B cell (primary cell): ENCODE measurements at regions not wholly inside any gene's neighbourhood (a gene's known extent, or its start where the extent isn't known, plus 50 kb on each side); places are given as distances from the start of the nearest gene placed in this dataset.
"Not testable (repeated sequence)": the region's sequence is repeated elsewhere in the genome, so short reads cannot be mapped to it uniquely, and the experiment has no call there.

ENCODE experiments used
- ATAC-seq: fragments of 200-7000 bp; cut with Tn5 transposase; one replicate; pipeline ENCODE4 v1.10.0; 2021; ENCODE audit warnings: low read depth, mild to moderate bottlenecking, moderate number of reproducible peaks, moderate library complexity
- CTCF ChIA-PET: fragments of 350-600 bp; sonication (Branson Sonifier 250); formaldehyde crosslinking; loops from one replicate; lab custom pipeline; 2021; ENCODE audit warnings: antibody characterized with exemption, inconsistent platforms; lab: Charles Lee
- POLR2A ChIA-PET: fragments of 350-600 bp; sonication (Branson Sonifier 250); formaldehyde crosslinking; loops from one replicate; lab custom pipeline; 2021; ENCODE audit warnings: antibody characterized with exemption; lab: Charles Lee
- DNase-seq: peaks from one replicate; pipeline ENCODE4 v3.0.0; 2013
- H2AFZ ChIP-seq: 2 replicates; pipeline ENCODE4 v1.6.1; 2012; ENCODE audit warnings: mild to moderate bottlenecking, low read depth, low read length; ENCODE audit not compliant: insufficient read depth, poor library complexity, severe bottlenecking
- H3K27ac ChIP-seq, 2 donors: 1 replicate in 1 of 2; 2 replicates in 1 of 2; pipeline ENCODE4 v1.5.1; 2012 to 2013; ENCODE audit warnings: low read length in 2 of 2, mild to moderate bottlenecking in 2 of 2, moderate library complexity in 1 of 2
- H3K27me3 ChIP-seq, 4 experiments: fragments of 200-600 bp in 1 of 4; sonication (generic) in 1 of 4; replicated peaks in 1 of 4; 1 replicate in 2 of 4; 2 replicates in 2 of 4; pipeline versions ENCODE4 v1.6.1 to v1.7.0; 2013 to 2016; ENCODE audit warnings: low read length in 3 of 4, mild to moderate bottlenecking in 2 of 4, mixed read lengths in 1 of 4, moderate library complexity in 1 of 4; ENCODE audit not compliant: insufficient read depth in 4 of 4, control insufficient read depth in 3 of 4; ENCODE audit errors: control extremely low read depth in 1 of 4
- H3K36me3 ChIP-seq, 2 experiments: replicated peaks in 1 of 2; 1 replicate in 1 of 2; 2 replicates in 1 of 2; pipeline versions ENCODE4 v1.6.1 to v1.7.1; 2013; ENCODE audit warnings: low read length in 1 of 2; ENCODE audit not compliant: insufficient read depth in 2 of 2, control insufficient read depth in 1 of 2; ENCODE audit errors: control extremely low read depth in 1 of 2, extremely low read depth in 1 of 2
- H3K4me1 ChIP-seq, 2 donors: fragments of 200-600 bp in 1 of 2; sonication (generic) in 1 of 2; 1 replicate in 1 of 2; 2 replicates in 1 of 2; pipeline versions ENCODE4 v1.5.1 to v1.6.1; 2013 to 2017; ENCODE audit warnings: low read length in 2 of 2; ENCODE audit not compliant: control insufficient read depth in 2 of 2, insufficient read depth in 2 of 2
- H3K4me2 ChIP-seq: replicated peaks from 2 replicates; pipeline ENCODE3; 2012; ENCODE audit warnings: mild to moderate bottlenecking, low read depth, low read length; ENCODE audit not compliant: poor library complexity, severe bottlenecking
- H3K4me3 ChIP-seq, 5 experiments: fragments of 200-600 bp in 1 of 5; sonication (generic) in 1 of 5; 1 replicate in 3 of 5; 2 replicates in 2 of 5; pipeline versions ENCODE4 v1.5.1 to v1.7.0; 2011 to 2016; ENCODE audit warnings: low read length in 4 of 5, mild to moderate bottlenecking in 4 of 5, low read depth in 2 of 5, control low read depth in 1 of 5, moderate library complexity in 1 of 5; ENCODE audit not compliant: insufficient read depth in 1 of 5; ENCODE audit errors: control extremely low read depth in 1 of 5, extremely low read depth in 1 of 5
- H3K79me2 ChIP-seq: fragments of 200-600 bp; sonication (generic); one replicate; pipeline ENCODE4 v1.6.0; 2016; ENCODE audit warnings: low read length; ENCODE audit not compliant: control insufficient read depth, insufficient read depth
- H3K9ac ChIP-seq: fragments of 200-600 bp; sonication (generic); 2 replicates; pipeline ENCODE4 v1.6.1; 2017; ENCODE audit warnings: mild to moderate bottlenecking, low read length, moderate library complexity
- H3K9me3 ChIP-seq, 3 donors: one replicate each; pipeline versions ENCODE4 v1.6.1 to v1.7.1; 2013; ENCODE audit warnings: low read length in 2 of 3; ENCODE audit not compliant: control insufficient read depth in 2 of 3, insufficient read depth in 1 of 3; ENCODE audit errors: control extremely low read depth in 1 of 3
- H4K20me1 ChIP-seq: 2 replicates; pipeline ENCODE4 v1.6.0; 2012; ENCODE audit warnings: mild to moderate bottlenecking, low read length; ENCODE audit not compliant: insufficient read depth, control insufficient read depth, poor library complexity, severe bottlenecking
- H3K27ac Mint-ChIP-seq: one replicate; pipeline ENCODE4 v1.8.0; 2021; ENCODE audit warnings: mixed read lengths
- H3K27me3 Mint-ChIP-seq: one replicate; pipeline ENCODE4 v1.8.0; 2021; ENCODE audit warnings: mixed read lengths
- H3K4me1 Mint-ChIP-seq: one replicate; pipeline ENCODE4 v1.8.0; 2021; ENCODE audit warnings: mixed read lengths
- H3K4me3 Mint-ChIP-seq: one replicate; pipeline ENCODE4 v1.8.0; 2021; ENCODE audit warnings: mixed read lengths
- H3K9me3 Mint-ChIP-seq: one replicate; pipeline ENCODE4 v1.8.0; 2022; ENCODE audit warnings: mixed read lengths; ENCODE audit not compliant: insufficient read depth
- CTCF ChIP-seq: fragments of 200-600 bp; IDR thresholded peaks from one replicate; pipeline ENCODE4 v1.8.0; 2022; ENCODE audit warnings: antibody characterized with exemption, mild to moderate bottlenecking
- EZH2 ChIP-seq: IDR thresholded peaks from 2 replicates; pipeline ENCODE4 v1.6.1; 2012; ENCODE audit warnings: borderline replicate concordance, low read depth, mild to moderate bottlenecking, moderate library complexity, low read length; ENCODE audit not compliant: insufficient read depth, poor library complexity, severe bottlenecking
- WGBS: methylation state at CpG from one replicate; pipeline ENCODE4 v1.1.5; 2013; ENCODE audit warnings: missing lambda C conversion rate; ENCODE audit not compliant: insufficient coverage; 5-methylcytosine and 5-hydroxymethylcytosine counted together
- intact Hi-C: fragments of 100-400 bp; cut with micrococcal nuclease; formaldehyde crosslinking; loops from one replicate; pipeline ENCODE4 v1.10.0; 2022

DNA sequence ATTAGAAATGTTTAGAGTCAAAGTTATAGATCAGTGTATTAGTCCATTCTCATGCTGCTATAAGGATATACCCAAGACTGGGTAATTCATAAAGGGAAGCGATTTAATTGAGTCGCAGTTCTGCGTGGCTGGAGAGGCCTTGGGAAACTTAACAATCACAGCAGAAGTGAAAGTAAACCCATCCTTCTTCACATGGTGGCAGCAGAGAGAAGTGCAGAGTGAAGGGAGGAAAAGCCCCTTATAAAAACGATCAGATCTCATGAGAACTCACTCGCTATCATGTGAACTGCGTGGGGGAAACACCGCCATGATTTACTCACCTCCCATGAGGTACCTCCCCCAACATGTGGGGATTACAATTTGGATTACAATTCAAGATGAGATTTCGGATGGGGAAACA, 871.5 kb downstream of the DIPK2A start:
- Mint-ChIP-seq H3K27me3 (no peaks in the 10 kb centered on the region), H3K9me3 (peaks cover 1% of the 10 kb centered on the region), H3K4me1 (no peaks in the 10 kb centered on the region), H3K4me3 (no peak overlapping the region), H3K27ac (no peak overlapping the region)
- Histone ChIP-seq H3K9me3 (peaks cover 0 to 6% (median 2%) of the 10 kb centered on the region in 3 donors), H3K4me1 (no peaks in the 10 kb centered on the region), H3K4me2 (no peak overlapping the region), H2AFZ (no peak overlapping the region), H3K27me3 (no peaks in the 10 kb centered on the region), H3K9ac (no peak overlapping the region), H3K79me2 (no peaks in the 10 kb centered on the region), H3K4me3 (no peak overlapping the region), H3K27ac (no peak overlapping the region), H3K36me3 (no peaks in the 10 kb centered on the region), H4K20me1 (no peaks in the 10 kb centered on the region)
- POLR2A ChIA-PET = no interaction called here
- DNase-seq (no peak), ATAC-seq (no peak)
- WGBS = 94% methylated on average over 3 of the region's 8 CpGs
- intact Hi-C loops = no loop called here
- CTCF ChIA-PET = no interaction called here
- no peak for TF ChIP-seq EZH2
- no peak for TF ChIP-seq CTCF

DNA sequence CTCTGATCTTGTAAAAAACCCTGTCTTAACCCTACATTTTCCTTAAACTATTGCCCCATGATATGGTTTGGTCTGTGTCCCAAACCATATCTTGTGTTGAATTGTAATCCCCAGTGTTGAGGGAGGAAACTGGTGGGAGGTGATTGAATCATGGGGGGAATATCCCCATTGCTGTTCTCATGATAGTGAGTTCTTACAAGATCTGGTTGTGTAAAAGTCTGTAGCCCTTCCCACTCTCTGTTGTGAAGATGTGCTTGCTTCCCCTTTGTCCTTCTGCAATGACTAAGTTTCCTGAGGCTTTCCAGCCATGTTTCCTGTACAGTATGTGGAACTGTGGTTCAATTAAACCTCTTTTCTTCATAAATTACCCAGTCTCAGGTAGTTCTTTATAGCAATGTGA, 881.4 kb downstream of the DIPK2A start:
- Mint-ChIP-seq H3K4me1 (no peaks in the 10 kb centered on the region), H3K27ac (no peak overlapping the region), H3K9me3 (no peaks in the 10 kb centered on the region), H3K27me3 (no peaks in the 10 kb centered on the region), H3K4me3 (no peak overlapping the region)
- TF ChIP-seq CTCF = no peak
- TF ChIP-seq EZH2 = no peak
- H3K4me1 ChIP-seq = no peaks in the 10 kb centered on the region
- POLR2A ChIA-PET = no interaction called here
- ATAC-seq (no peak), DNase-seq (no peak)
- H3K79me2 ChIP-seq = no peaks in the 10 kb centered on the region
- H3K4me3 ChIP-seq = no peak overlapping the region
- no peak overlapping the region for H3K4me2 ChIP-seq
- no peaks in the 10 kb centered on the region for H4K20me1 ChIP-seq
- intact Hi-C loops = no loop called here
- H3K9ac ChIP-seq = no peak overlapping the region
- no peaks in the 10 kb centered on the region for H3K9me3 ChIP-seq
- CTCF ChIA-PET = no interaction called here
- no peaks in the 10 kb centered on the region for H3K27me3 ChIP-seq
- H2AFZ ChIP-seq = no peak overlapping the region
- H3K27ac ChIP-seq = no peak overlapping the region
- H3K36me3 ChIP-seq = no peaks in the 10 kb centered on the region

GRCh38 chr3:144854020-144854419, 882.4 kb downstream of the DIPK2A start:
- H2AFZ ChIP-seq, H3K27me3 Mint-ChIP-seq, H3K27ac ChIP-seq, ATAC-seq, CTCF ChIA-PET, intact Hi-C loops, H3K4me1 Mint-ChIP-seq, H3K27me3 ChIP-seq, H3K4me2 ChIP-seq, H3K9me3 Mint-ChIP-seq, H3K79me2 ChIP-seq, H4K20me1 ChIP-seq, H3K36me3 ChIP-seq, POLR2A ChIA-PET, H3K4me3 ChIP-seq, H3K9me3 ChIP-seq, DNase-seq, H3K27ac Mint-ChIP-seq, H3K9ac ChIP-seq, H3K4me3 Mint-ChIP-seq, H3K4me1 ChIP-seq: not testable (repeated sequence)
- WGBS = 96% methylated on average over 7 of the region's 9 CpGs
